Tibial artery (tissue), 4 donors: ENCODE measurements at regions not wholly inside any gene's neighbourhood (a gene's known extent, or its start where the extent isn't known, plus 50 kb on each side); places are given as distances from the start of the nearest gene placed in this dataset.

Experiments
- DNase-seq, 2 donors: peaks; one replicate each; pipeline ENCODE4 v3.0.0-alpha.2; 2019
- H3K27ac ChIP-seq, 2 donors: fragments of 200-600 bp; sonication (generic) in 1 of 2; 1 replicate in 1 of 2; 2 replicates in 1 of 2; pipeline ENCODE4 v1.5.1; 2018 to 2019; ENCODE audit warnings: mild to moderate bottlenecking in 1 of 2
- H3K27me3 ChIP-seq, 2 donors: fragments of 200-600 bp; sonication (generic) in 1 of 2; one replicate each; pipeline versions ENCODE4 v1.5.1 to v1.6.0; 2016 to 2019
- H3K36me3 ChIP-seq, 3 donors: fragments of 200-600 bp; sonication (generic) in 2 of 3; one replicate each; pipeline ENCODE4 v1.5.1; 2016 to 2019; ENCODE audit warnings: mild to moderate bottlenecking in 2 of 3
- H3K4me1 ChIP-seq, 4 donors: fragments of 200-600 bp; sonication (generic) in 2 of 4; 1 replicate in 3 of 4; 2 replicates in 1 of 4; pipeline ENCODE4 v1.5.1; 2016 to 2019
- H3K4me3 ChIP-seq, 2 donors: fragments of 200-600 bp; sonication (generic) in 1 of 2; 1 replicate in 1 of 2; 2 replicates in 1 of 2; pipeline ENCODE4 v1.5.1; 2018 to 2019; ENCODE audit warnings: mild to moderate bottlenecking in 2 of 2
- H3K9me3 ChIP-seq, 3 donors: fragments of 200-600 bp; sonication (generic) in 1 of 3; one replicate each; pipeline ENCODE4 v1.5.1; 2016 to 2019
- CTCF ChIP-seq, 2 experiments: fragments of 200-600 bp in 1 of 2; fragments of 450-650 bp in 1 of 2; IDR thresholded peaks; one replicate each; pipeline ENCODE4 v1.5.1; 2017 to 2019; ENCODE audit warnings: antibody characterized with exemption in 2 of 2, mild to moderate bottlenecking in 1 of 2, moderate library complexity in 1 of 2
- intact Hi-C: fragments of 100-400 bp; cut with DNase I; formaldehyde crosslinking; loops from one replicate; pipeline ENCODE4 v1.15.0; 2023; ENCODE audit warnings: low total_unique reads

GRCh38 chrX:39675162-39675553 is 422.6 kb downstream of the BCOR start:
- intact Hi-C loops = no loop called here

GRCh38 chrX:39675619-39676018 is 422.1 kb downstream of the BCOR start:
- H3K27me3 ChIP-seq = no peaks in the 10 kb centered on the region
- H3K36me3 ChIP-seq = no peaks in the 10 kb centered on the region
- H3K27ac ChIP-seq = no peak overlapping the region
- no peaks in the 10 kb centered on the region for H3K4me1 ChIP-seq
- TF ChIP-seq CTCF (IDR thresholded peaks at IDR 0.05) = no peak
- intact Hi-C loops = no loop called here
- no peaks in the 10 kb centered on the region for H3K9me3 ChIP-seq
- H3K4me3 ChIP-seq = no peak overlapping the region
- DNase-seq = peak; percentile 80

More at GRCh38 chrX:39675162-39675553, 422.6 kb downstream of the BCOR start:
- Histone ChIP-seq H3K27me3 (no peaks in the 10 kb centered on the region), H3K9me3 (no peaks in the 10 kb centered on the region), H3K36me3 (no peaks in the 10 kb centered on the region), H3K4me1 (no peaks in the 10 kb centered on the region), H3K4me3 (no peak overlapping the region), H3K27ac (no peak overlapping the region)
- no peak for DNase-seq
- no peak for TF ChIP-seq CTCF (IDR thresholded peaks at IDR 0.05)

GRCh38 chrX:39676434-39676833 is 421.3 kb downstream of the BCOR start:
- no peaks in the 10 kb centered on the region for H3K9me3 ChIP-seq
- no peaks in the 10 kb centered on the region for H3K27me3 ChIP-seq
- no peak overlapping the region for H3K4me3 ChIP-seq
- DNase-seq = no peak
- H3K4me1 ChIP-seq = no peaks in the 10 kb centered on the region
- TF ChIP-seq CTCF (IDR thresholded peaks at IDR 0.05) = no peak
- intact Hi-C loops = no loop called here
- no peaks in the 10 kb centered on the region for H3K36me3 ChIP-seq
- H3K27ac ChIP-seq = no peak overlapping the region

DNA sequence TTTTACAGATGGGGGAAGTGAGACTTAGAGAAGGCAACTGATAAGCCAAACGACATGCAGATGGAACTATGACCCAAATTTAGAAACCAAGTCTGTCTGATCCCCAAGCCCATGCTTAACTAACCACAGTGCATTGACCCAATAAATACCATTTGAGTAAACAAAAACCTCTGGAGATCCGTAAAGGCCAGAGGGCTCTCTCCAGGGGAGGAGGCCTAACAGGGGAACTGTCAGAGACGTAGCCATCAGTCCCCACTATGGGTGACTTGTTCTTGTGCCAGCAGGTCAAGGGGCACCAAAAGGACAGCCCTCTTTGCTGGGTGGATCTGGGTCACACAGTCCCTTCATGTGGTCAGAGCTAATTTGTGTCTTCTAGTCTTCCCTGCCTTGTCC is 420.2 kb downstream of the BCOR start:
- Histone ChIP-seq H3K27ac (no peak overlapping the region), H3K4me3 (no peak overlapping the region), H3K27me3 (no peaks in the 10 kb centered on the region), H3K9me3 (no peaks in the 10 kb centered on the region), H3K4me1 (no peaks in the 10 kb centered on the region), H3K36me3 (no peaks in the 10 kb centered on the region)
- TF ChIP-seq CTCF (IDR thresholded peaks at IDR 0.05) = no peak
- intact Hi-C loops = no loop called here
- no peak for DNase-seq

DNA sequence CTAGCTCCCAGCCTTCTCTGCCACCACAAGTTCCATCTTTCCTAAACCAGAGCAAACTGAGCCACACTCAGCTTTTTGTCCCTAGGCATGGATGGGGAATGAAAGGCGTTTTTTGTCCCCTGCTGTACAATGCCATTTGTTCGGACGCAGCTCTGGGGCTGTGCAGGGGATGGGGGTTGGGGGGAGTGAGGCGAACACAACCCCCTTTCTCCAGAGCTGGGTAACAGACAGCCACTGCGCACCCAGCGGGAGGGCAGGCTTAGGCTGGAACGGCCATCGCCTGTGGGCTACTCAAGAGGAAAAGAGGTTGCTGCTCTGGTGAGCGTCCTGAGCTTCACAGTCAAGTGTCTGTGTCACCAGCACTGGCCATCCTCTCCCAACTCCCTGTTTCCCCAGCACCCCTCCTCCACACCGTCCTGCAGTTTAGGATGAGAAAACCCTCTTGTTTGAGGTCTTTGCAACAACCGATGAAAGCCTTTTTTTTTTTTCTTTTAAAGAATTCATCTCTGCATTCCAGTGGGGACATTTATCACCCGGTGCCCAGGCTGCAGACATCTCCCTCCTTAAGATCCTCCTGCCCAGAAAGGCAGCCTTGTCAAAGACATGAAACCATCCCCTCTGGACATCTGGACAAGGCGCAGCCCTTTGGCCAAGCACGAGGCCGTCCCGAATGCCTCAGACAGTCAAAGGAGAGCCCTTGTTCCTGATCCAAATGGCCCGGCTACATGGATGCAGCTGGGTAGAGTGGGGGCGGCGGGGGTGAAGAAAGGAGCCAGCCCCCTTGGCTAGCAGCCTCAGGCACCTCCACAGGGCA is 419.6 kb downstream of the BCOR start:
- Histone ChIP-seq H3K4me1 (no peaks in the 10 kb centered on the region), H3K4me3 (no peak overlapping the region), H3K9me3 (no peaks in the 10 kb centered on the region), H3K27me3 (no peaks in the 10 kb centered on the region), H3K36me3 (no peaks in the 10 kb centered on the region), H3K27ac (no peak overlapping the region)
- no peak for TF ChIP-seq CTCF (IDR thresholded peaks at IDR 0.05)
- no peak for DNase-seq
- intact Hi-C loops = no loop called here
